Motor neuron (in vitro differentiated cells): ENCODE measurements at regions not wholly inside any gene's neighbourhood (a gene's known extent, or its start where the extent isn't known, plus 50 kb on each side); places are given as distances from the start of the nearest gene placed in this dataset.
A peak's percentile ranks its signal among the peaks of the same experiment; 100 is the strongest.

Source experiments
- ATAC-seq, 8 experiments: fragments of 200-7000 bp; cut with Tn5 transposase; replicated peaks in 6 of 8; 2 replicates each; pipeline ENCODE4 v1.8.0; 2021; ENCODE audit warnings: mild to moderate bottlenecking in 8 of 8, moderate library complexity in 8 of 8
- H3K27ac ChIP-seq, 2 donors: fragments of 250-450 bp; sonication (Bioruptor Pico); 2 replicates each; pipeline ENCODE4 v1.9.0; 2021; ENCODE audit warnings: antibody characterized with exemption in 2 of 2, mild to moderate bottlenecking in 2 of 2, moderate library complexity in 1 of 2
- H3K4me1 ChIP-seq, 2 donors: fragments of 250-450 bp; sonication (Bioruptor Pico); replicated peaks in 1 of 2; 2 replicates each; pipeline ENCODE4 v1.6.1; 2021; ENCODE audit warnings: antibody characterized with exemption in 2 of 2, mild to moderate bottlenecking in 2 of 2, moderate library complexity in 1 of 2
- H3K4me3 ChIP-seq, 5 donors: fragments of 250-450 bp; sonication (Bioruptor Pico); 2 replicates each; pipeline ENCODE4 v1.9.0; 2021; ENCODE audit warnings: antibody characterized with exemption in 5 of 5, mild to moderate bottlenecking in 5 of 5, moderate library complexity in 4 of 5
- WGBS, 10 experiments: fragments of 450-650 bp; shearing (Covaris generic); methylation state at CpG; one replicate each; pipeline ENCODE4 v1.0.0; 2022; 5-methylcytosine and 5-hydroxymethylcytosine counted together
- in situ Hi-C, 9 experiments: fragments of 400-800 bp; cut with MboI; loops; one replicate each; pipeline ENCODE4 v1.15.0; 2021; ENCODE audit warnings: low sequenced_read_pairs in 9 of 9, low pct_unique_long_range_greater_than_20kb in 2 of 9; ENCODE audit not compliant: unreplicated experiment in 9 of 9

- peaks cover 5 to 11% of the 10 kb centered on the region in 2 donors for H3K4me1 ChIP-seq
- H3K27ac ChIP-seq, result no peak overlapping the region
- WGBS, 10 experiments, result 0 to 100% (median 20%) methylated on average over 1 to 8 of the region's 8 CpGs; no CpG with 5 or more reads in 3 of the 10 experiments
- H3K4me3 ChIP-seq, result no peak overlapping the region
- in situ Hi-C loops, result no loop called here
- ATAC-seq, result peak in 1 of 8 experiments; percentile 30
Measured at GRCh38 chr11:134670961-134671370, 258.9 kb upstream of the B3GAT1 start.

- WGBS, 10 experiments, result 0 to 93% (median 63%) methylated on average over 1 to 4 of the region's 6 CpGs; no CpG with 5 or more reads in 1 of the 10 experiments
Measured at GRCh38 chr11:134670247-134670782, 258.3 kb upstream of the B3GAT1 start.

GRCh38 chr11:134669796-134670195, 257.8 kb upstream of the B3GAT1 start:
- H3K4me1 ChIP-seq, result peaks cover 8 to 13% of the 10 kb centered on the region in 2 donors
- in situ Hi-C loops, result no loop called here
- no peak overlapping the region for H3K4me3 ChIP-seq
- WGBS, 10 experiments, result 0 to 100% (median 80%) methylated on average over 1 to 5 of the region's 5 CpGs; no CpG with 5 or more reads in 6 of the 10 experiments
- no peak overlapping the region for H3K27ac ChIP-seq
- ATAC-seq, result no peak

More at GRCh38 chr11:134670247-134670782, 258.3 kb upstream of the B3GAT1 start:
- Histone ChIP-seq H3K4me3 (no peak overlapping the region), H3K4me1 (peaks cover 8 to 13% of the 10 kb centered on the region in 2 donors), H3K27ac (no peak overlapping the region)
- in situ Hi-C loops, result no loop called here
- peak in 2 of 8 experiments; percentile 27 to 65 for ATAC-seq

- Histone ChIP-seq H3K4me1 (peaks cover 8 to 13% of the 10 kb centered on the region in 2 donors), H3K27ac (no peak overlapping the region), H3K4me3 (no peak overlapping the region)
- in situ Hi-C loops, result no loop called here
- WGBS, 10 experiments, result 20 to 82% (median 75%) methylated on average over 1 to 2 of the region's 3 CpGs; no CpG with 5 or more reads in 6 of the 10 experiments
- ATAC-seq, result no peak
Measured at GRCh38 chr11:134668796-134669195, 256.8 kb upstream of the B3GAT1 start.

- no peak overlapping the region for H3K27ac ChIP-seq
Measured at GRCh38 chr11:134668076-134668475, 256.0 kb upstream of the B3GAT1 start.

GRCh38 chr11:134667505-134667904, 255.5 kb upstream of the B3GAT1 start:
- in situ Hi-C loops, result no loop called here
- 26 to 80% (median 68%) methylated on average over 2 to 5 of the region's 9 CpGs; no CpG with 5 or more reads in 3 of the 10 experiments for WGBS, 10 experiments

More at GRCh38 chr11:134668076-134668475, 256.0 kb upstream of the B3GAT1 start:
- ATAC-seq, result no peak
- H3K4me3 ChIP-seq, result no peak overlapping the region
- 0 to 100% (median 84%) methylated on average over 1 to 12 of the region's 15 CpGs; no CpG with 5 or more reads in 2 of the 10 experiments for WGBS, 10 experiments
- H3K4me1 ChIP-seq, result peaks cover 8 to 13% of the 10 kb centered on the region in 2 donors
- in situ Hi-C loops, result no loop called here

GRCh38 chr11:134667175-134667500, 255.1 kb upstream of the B3GAT1 start:
- 22 to 100% (median 100%) methylated on average over 1 to 3 of the region's 4 CpGs; no CpG with 5 or more reads in 7 of the 10 experiments for WGBS, 10 experiments
- Histone ChIP-seq H3K4me1 (peaks cover 8 to 13% of the 10 kb centered on the region in 2 donors), H3K4me3 (no peak overlapping the region), H3K27ac (no peak overlapping the region)
- in situ Hi-C loops, result no loop called here
- ATAC-seq, result no peak

More at GRCh38 chr11:134667505-134667904, 255.5 kb upstream of the B3GAT1 start:
- Histone ChIP-seq H3K4me3 (no peak overlapping the region), H3K4me1 (peaks cover 8 to 13% of the 10 kb centered on the region in 2 donors), H3K27ac (no peak overlapping the region)
- peak in 1 of 8 experiments; percentile 19 for ATAC-seq

GRCh38 chr11:134666273-134667174, 254.5 kb upstream of the B3GAT1 start:
- ATAC-seq, result peak in 2 of 8 experiments; percentile 6 to 25
- peaks cover 8 to 13% of the 10 kb centered on the region in 2 donors for H3K4me1 ChIP-seq
- 20 to 100% (median 85%) methylated on average over 1 to 7 of the region's 13 CpGs; no CpG with 5 or more reads in 3 of the 10 experiments for WGBS, 10 experiments
- in situ Hi-C loops, result no loop called here
- H3K27ac ChIP-seq, result no peak overlapping the region
- H3K4me3 ChIP-seq, result no peak overlapping the region

GRCh38 chr11:134665571-134666270, 253.7 kb upstream of the B3GAT1 start:
- Histone ChIP-seq H3K27ac (no peak overlapping the region), H3K4me3 (no peak overlapping the region), H3K4me1 (peaks cover 8 to 9% of the 10 kb centered on the region in 2 donors)
- in situ Hi-C loops, result no loop called here
- peak in 3 of 8 experiments; percentile 68 to 89 (median 69) for ATAC-seq
- WGBS, 10 experiments, result 0 to 100% (median 59%) methylated on average over 1 to 17 of the region's 19 CpGs; no CpG with 5 or more reads in 1 of the 10 experiments

GRCh38 chr11:134665188-134665535, 253.1 kb upstream of the B3GAT1 start:
- 36 to 100% (median 71%) methylated on average over 1 to 7 of the region's 12 CpGs; no CpG with 5 or more reads in 6 of the 10 experiments for WGBS, 10 experiments
- Histone ChIP-seq H3K4me3 (no peak overlapping the region), H3K27ac (no peak overlapping the region), H3K4me1 (peaks cover 5 to 6% of the 10 kb centered on the region in 2 donors)
- in situ Hi-C loops, result no loop called here
- ATAC-seq, result no peak

GRCh38 chr11:134664447-134665187, 252.6 kb upstream of the B3GAT1 start:
- Histone ChIP-seq H3K27ac (no peak overlapping the region), H3K4me1 (peaks cover 5 to 6% of the 10 kb centered on the region in 2 donors), H3K4me3 (no peak overlapping the region)
- 40 to 87% (median 73%) methylated on average over 1 to 4 of the region's 25 CpGs; no CpG with 5 or more reads in 6 of the 10 experiments for WGBS, 10 experiments
- ATAC-seq, result peak in 4 of 8 experiments; percentile 36 to 80 (median 66)
- in situ Hi-C loops, result no loop called here
